DMS79 treated with DMSO at 0.1 percent for 48 hours (cell line): ENCODE measurements at regions not wholly inside any gene's neighbourhood (a gene's known extent, or its start where the extent isn't known, plus 50 kb on each side); places are given as distances from the start of the nearest gene placed in this dataset.
"Not testable (repeated sequence)": the region's sequence is repeated elsewhere in the genome, so short reads cannot be mapped to it uniquely, and the experiment has no call there.

ENCODE experiments used
- DNase-seq: peaks from one replicate; lab custom pipeline; 2025; lab: John Stamatoyannopoulos, UW

DNA sequence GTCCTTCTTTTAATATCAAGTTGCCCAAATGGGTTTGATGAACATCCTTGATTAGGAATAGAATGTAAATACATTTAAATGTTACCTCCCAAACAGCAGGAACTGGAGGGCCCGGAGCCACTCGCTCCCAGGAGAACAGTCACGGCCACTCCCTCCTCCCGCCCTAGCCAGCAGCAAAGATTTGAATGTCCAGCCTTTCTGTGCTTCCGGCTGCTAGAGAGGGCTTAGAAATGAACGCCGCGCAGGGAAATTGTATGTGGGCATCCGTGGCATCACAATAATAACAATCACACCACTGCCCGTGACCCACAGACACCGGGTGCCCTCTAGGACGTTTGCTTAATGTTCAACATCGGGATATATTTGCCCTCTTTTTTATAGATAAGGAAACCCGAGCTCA is 164.9 kb upstream of the SALL3 start:
- DNase-seq: peak; percentile 3

DNA sequence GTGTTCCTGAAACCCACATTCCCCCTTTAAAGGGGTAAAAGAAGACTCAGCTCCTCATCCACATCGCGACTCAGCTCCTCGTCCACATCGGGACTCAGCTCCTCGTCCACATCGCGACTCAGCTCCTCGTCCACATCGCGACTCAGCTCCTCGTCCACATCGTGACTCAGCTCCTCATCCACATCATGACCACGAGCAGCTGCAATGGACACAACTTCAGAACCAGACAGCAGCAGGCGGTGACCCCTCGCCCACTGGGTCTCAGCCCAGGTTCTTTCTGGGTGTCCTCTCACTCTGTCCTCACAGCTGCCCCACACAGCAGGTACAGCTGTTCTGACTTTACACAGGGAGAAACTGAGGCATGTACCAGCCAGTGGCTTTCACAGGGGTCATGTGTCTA is 163.5 kb upstream of the SALL3 start:
- DNase-seq: no peak

DNA sequence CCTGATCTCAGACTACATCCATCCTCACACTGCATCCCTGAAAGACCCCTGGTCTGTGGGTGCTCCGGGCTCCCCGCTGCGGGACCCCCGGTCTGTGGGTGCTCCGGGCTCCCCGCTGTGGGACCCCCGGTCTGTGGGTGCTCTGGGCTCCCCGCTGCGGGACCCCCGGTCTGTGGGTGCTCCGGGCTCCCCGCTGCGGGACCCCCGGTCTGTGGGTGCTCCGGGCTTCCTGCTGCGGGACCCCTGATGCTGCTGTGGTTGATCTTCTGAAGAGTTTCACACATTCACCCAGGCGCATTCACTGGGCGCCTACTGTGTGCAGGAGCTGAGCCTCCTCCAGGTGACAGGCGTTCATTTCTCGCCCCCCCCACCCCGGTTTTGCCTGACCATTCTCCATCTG is 162.7 kb upstream of the SALL3 start:
- no peak for DNase-seq

DNA sequence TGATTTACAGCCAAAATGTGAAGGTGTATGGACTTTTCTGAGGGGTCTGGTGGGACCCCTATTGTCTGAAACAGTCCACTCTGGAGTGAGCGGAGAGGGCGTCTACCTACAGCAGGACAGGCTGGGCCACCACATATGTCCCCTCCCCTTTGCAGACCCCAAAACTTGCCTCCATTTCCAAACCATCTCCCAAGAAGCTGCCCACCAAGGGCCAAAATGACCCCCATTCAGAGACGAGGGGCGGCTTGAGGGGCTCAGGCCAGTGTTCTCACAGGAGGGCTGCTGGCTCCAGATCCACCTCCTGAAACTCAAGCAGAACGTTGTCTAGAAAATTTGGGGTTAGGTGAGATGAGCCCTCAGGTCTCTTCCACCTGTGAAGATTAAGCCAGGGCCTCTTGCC is 161.1 kb upstream of the SALL3 start:
- DNase-seq: no peak

DNA sequence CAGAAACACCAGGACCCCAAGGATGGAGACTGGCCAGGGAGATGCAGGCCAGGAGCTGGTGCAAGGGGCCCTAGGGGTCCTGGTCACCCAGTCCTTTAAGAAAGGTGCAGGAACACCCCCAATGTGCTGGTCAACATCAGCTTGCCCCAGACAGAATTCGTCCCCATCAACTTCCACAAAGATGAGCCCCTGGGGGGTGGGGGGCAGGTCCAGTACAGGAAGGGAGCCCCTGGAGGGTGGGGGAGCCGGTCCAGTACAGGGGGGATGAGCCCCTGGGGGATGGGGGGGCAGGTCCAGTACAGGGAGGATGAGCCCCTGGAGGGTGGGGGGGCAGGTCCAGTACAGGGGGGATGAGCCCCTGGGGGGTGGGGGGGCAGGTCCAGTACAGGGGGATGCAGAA is 160.7 kb upstream of the SALL3 start:
- DNase-seq: no peak

DNA sequence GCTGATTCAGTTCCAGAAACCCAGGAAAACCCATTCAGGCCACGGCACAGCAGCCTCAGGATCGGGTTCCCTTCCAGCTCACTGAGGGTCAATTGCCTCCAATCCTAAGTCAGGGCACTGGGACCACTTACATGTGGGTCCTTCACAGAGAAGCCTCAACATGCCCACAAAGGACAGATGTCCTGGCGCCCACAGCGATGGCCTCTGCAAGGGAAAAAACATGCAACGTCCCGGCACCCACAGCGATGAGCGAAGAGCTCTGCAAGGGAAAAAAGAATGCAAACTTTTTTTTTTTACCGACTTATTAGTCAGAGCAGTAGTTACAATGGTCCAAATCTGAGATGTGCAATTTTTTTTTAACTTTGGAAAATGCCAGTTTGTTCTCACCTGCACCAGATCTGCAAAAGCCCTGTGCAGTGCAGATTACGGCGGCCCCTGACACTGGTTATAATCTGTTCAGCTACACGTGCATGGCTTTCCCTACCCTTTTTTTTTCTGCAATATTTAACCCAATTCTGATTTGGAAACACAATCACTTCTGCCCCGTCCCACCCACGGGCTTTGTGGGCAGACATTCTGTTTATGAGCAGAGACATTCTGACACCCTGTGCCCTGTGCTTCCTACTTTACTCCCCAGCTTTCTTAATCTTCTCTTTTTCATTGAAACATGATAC is 159.3 kb upstream of the SALL3 start:
- DNase-seq: no peak

DNA sequence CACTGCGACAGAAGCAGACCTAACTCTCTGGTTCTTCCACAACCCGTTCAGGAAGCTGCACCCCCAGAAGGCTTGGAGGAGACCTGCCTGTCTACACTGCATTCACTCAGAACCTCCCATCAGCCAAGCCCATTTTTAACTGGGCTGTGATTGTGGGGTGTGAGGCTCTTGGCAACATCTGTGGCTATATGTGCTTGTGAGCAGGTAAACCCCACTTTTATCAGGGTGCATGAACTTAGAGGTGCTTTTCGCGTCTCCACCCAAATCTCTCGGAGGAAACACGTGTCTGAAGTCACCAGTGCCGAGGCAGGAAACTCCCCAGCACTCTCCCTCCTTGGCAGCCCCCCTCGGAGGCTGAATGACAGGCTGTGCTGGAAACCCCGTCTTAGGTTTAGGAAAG is 158.2 kb upstream of the SALL3 start:
- no peak for DNase-seq

DNA sequence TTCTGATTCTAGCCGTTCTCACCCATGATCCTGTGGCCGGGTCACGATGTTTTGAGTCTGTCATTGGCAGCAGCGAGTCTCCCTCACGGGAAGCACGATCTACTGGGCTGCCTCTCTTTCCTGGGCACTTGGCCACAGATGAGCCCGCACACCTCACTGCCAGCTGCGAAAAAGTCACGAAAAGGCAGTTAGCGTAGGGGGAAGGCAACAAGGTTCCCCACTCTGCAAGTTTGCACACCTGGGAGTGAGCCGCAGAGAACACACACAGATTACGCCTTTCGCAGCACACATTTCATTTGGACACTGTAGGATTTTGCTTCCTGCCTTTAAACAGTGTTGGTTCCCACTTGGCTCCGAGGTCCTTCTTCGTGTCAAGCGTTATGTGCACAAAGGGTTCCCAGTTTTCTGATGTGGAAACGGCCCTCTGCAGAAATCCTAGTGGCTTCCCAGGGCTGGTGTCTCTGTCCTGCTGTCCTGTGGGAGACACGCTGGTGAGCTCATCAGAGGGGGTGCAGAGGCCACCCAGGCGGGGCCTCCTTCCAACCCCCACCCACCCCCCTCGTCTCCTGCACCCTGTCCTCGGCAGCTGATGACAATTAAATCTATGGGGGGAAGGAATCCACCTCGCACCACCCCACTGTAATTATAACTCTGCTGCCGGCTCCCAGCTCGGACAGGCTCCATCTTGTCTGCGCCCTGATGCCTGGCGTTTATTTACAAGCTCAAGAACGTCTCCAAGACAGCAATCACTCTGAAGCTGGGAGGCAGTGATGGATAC is 157.3 kb upstream of the SALL3 start:
- no peak for DNase-seq

DNA sequence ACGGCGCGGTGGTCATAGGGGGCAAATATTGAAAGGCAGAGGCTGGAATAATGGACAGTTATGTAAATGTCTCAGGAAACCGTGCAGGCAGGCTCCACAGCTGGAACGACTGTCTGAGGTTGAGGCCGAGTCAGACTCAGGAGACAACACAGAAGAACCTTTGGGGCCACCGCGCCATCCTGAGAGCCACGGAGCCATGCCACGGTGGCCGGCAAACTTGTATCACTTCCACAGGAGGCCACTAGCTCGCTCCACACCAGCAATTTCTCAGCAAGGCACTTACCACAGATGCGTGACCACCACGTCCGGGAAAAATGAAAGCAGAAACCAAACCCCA is 156.7 kb upstream of the SALL3 start:
- DNase-seq: no peak

DNA sequence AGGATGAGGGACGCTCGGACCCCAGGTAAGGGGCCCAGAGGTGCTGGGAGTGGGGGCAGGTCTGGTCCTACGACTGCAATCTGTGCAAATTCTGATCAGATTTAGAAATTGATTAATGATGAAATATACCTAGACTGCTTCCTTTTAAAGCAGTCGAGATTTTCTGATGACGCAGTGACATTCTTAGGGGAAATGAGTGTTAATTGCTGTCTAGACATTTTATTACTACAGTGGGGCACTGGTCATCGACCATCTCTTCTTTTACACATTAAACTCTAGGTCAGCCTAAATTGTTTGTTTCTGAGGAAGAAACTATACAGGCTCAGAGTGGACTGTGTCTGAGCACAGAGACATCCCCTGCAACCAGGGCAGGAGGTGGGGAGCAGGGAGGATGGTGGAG is 154.4 kb upstream of the SALL3 start:
- no peak for DNase-seq

DNA sequence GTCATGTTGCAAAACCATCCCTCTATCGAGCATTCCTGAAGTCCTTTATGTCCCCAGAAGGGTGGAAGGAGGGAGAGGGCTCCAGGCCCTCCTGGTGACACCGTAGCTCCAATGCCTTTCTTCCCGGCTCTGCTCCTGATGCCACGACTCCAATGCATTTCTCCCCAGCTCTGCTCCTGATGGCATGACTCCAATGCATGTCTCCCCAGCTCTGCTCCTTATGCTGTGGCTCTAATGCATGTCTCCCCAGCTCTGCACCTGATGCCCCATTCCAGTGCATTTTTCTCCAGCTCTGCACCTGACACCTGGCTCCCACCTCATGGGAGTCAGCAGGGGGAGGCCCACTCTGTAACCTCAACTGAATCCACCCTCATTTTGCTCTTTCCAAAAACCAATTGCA is 153.0 kb upstream of the SALL3 start:
- DNase-seq: no peak

DNA sequence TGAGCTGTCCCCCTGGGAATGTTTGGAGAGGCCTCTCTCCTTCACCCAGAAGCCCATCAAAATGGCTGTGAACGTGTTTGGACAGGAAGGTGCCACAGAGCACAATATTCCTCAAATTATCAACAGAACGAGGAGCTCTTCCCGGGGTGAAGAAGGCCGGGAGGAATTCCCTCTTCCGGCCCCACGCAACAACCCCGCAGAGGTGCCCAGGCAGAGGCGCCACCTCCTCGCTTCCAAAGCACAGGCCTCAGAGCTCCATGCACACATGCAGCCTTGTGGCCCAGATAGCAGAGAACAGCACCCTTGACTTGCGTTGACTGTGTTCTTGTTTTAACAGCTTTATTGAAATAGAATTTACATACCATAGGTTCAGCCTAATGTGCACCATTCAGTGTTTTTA is 152.5 kb upstream of the SALL3 start:
- no peak for DNase-seq

DNA sequence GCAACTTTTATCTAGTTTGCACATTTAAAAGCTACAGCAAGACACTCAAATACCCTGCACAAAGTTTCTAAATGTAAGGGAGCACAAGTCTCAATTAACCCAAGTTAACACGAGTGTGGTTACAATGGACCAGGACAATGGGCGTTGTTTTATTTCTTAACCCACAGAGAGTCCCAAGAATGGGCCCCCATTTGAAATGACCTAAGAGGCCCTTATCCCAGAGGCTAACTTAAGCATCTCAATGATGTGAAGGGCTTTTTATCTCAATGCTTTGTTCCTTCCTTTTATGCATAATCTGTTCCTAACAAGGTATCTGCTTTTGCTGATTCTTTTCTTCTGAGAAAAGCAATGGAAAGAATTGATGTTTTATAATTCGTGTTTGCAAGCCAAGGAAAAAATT is 151.5 kb upstream of the SALL3 start:
- DNase-seq: no peak

DNA sequence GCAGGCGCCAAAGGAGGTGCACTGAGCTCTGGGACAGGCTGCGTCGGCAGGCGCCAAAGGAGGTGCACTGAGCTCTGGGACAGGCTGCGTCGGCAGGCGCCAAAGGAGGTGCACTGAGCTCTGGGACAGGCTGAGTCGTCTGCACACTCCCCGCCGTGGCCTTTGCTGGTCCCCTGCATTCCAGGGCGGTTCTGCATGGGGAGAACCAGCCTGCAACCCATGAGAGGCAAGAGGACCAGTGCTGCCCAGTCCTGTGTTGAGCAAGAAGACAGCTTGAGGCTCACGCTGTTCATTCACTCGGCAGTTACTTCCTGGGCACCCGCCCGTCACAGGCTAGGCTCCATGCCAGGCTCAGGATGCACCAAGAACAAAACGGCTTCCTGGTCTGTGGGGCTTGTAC is 150.6 kb upstream of the SALL3 start:
- not testable (repeated sequence) for DNase-seq

DNA sequence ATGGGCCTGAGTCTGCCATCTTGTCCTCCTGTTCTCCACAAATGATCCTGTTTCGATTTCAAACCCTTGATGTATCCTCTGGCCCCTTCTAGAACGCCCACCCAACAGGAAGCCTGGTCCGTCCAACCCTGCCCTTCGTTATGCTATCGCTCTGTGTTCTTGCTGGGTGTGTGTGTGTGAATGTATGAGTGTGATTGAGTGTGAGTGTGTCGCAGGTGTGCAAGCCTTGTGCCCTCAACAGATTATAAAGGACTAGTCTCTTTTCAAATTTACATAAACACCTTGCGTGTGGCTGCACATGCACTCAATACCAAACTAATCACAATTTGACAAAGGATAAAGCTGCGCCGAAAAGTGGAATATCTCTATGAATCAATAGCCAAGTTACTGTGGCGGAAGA is 149.5 kb upstream of the SALL3 start:
- DNase-seq: no peak

DNA sequence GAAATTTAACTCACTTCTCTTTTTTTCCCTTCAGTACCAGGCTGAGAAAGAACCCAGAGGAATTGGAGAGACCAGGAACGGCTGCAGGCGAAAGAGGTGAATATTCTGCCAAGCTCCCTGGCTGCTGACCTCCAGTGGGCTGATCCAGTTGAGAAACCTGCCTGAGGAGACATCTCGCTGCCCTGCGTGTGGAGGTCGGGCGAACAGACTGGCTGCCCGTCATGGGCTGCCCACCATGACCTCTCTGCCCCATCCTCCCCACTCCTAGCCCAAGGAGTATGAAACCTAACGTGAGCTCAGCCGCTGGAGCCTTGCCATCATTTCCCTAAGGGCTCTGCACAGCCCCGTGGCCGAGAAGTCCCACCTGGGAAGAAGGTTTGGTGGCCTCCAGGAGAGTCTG is 148.8 kb upstream of the SALL3 start:
- DNase-seq: no peak

DNA sequence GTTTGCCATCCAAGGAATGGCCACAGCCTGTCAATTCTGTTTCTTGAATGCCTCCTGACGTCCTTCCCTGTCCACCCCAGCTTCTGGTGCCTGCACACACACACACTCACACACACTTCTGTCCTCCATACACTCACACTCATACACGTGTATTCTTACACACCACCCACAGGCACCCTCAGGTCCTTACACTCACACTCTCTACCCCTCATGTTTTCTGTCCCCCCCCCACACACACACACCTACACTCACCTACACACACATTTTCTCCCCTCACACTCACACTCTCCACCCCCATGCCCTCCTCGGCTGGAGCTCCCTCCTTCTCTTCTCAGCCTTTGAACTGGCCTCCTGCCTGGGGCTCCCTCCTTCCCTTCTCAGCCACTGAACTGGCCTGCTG is 148.0 kb upstream of the SALL3 start:
- DNase-seq: no peak

DNA sequence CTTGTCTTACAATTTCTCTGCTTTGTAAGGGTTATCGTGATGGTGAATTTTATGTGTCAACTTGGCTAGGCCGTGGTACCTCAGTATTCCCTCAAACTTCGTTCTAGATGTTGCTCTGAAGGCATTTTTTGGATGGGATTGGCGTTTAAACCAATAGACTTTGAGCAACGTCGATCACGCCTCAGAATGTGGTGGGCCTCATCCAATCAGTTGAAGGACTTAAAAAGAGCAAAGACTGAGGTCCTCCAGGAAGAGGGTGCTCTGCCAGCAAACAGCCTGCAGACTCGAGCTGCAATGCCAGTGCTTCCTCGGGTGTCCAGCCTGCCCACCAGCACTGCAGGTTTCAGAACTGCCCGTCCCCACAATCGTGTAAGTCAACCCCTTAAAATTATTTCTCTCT is 145.8 kb upstream of the SALL3 start:
- no peak for DNase-seq

DNA sequence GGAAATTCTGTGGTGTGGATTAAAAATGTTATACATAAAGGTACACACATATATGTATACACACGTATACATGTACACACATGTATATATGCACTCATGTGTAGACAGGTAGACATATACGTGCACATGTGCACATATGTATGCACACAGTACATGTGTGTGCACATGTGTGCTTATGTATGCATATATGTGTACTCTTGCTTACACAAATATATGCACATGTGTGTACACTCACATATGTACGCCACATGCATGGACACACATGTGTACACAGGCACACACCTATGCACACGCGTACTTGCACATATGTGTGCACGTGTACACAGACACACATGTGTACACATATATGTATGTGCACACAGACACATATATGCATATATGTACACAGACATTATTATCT is 142.8 kb upstream of the SALL3 start:
- no peak for DNase-seq

DNA sequence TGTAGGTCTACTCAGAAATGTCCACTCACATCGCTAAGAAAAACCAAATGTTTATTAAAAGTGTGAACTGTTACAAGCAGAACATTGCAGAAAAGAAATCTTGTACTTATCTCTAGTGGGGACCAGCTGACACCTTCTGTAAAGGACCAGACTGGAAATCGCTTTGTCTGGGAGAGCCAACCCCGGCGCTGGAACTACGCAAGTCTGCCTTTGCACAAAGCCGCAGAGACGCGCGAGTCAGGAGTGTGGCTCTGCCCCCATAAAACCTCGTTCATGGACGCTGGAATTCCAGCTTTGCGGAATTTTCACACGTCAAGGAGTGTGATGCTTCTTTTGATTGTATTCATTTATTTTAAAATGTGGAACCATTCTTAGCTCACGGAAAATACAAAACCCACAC is 141.9 kb upstream of the SALL3 start:
- no peak for DNase-seq

DNA sequence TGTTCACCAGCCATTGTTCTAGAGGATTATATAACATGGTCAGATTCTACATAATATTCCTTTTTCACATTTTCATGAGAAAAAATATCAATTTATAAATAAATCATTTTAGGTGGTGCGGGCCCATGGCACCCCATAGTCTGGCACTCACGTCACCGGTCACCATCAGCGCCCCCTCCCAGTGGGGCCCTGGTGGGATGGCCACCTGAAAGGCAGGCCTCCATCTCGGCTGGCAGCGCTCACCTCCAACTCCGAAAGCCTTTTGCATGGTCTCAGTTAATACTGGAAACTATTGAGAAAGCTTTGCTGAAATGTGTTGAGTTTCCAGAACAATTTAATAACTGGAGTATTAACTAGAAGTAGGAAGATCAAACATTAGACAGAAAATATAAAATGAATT is 141.4 kb upstream of the SALL3 start:
- no peak for DNase-seq

DNA sequence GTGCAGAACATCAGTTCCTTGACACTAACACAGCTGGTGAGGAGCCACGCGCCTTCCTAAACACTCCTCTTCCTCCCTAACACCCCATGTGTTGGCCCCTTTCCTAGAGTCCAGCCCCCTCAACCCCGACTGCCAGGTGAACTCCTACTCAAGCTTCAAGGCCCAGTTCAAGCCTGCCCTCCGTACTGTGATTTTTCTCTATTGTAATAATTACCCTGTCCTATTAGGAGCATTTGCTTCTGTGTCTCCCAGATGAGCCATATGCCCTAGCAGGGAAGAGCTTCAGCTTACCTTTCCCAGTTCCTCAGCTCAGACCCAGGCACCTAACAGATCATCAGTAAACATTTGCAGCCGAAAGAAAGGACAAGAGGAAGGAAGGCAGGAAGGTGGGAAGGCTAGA is 130.6 kb upstream of the SALL3 start:
- no peak for DNase-seq

DNA sequence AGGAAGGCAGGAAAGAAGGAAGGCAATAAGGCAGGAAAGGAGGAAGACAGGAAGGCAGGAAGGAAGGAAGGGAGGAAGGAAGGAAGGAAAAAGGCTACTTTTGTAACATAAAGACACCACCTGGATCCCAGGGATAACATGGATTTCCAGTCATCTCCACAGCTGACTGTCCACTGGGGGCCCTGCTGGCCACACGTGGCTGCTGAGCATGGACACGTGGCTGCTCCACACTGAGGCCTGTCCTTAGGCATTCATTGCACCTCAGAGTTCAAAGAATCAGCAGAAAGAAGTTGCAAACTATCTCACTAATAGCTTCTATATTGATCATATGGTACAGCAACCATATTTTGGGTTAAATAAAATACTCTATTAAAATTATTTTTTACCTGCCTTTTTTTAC is 130.2 kb upstream of the SALL3 start:
- no peak for DNase-seq

DNA sequence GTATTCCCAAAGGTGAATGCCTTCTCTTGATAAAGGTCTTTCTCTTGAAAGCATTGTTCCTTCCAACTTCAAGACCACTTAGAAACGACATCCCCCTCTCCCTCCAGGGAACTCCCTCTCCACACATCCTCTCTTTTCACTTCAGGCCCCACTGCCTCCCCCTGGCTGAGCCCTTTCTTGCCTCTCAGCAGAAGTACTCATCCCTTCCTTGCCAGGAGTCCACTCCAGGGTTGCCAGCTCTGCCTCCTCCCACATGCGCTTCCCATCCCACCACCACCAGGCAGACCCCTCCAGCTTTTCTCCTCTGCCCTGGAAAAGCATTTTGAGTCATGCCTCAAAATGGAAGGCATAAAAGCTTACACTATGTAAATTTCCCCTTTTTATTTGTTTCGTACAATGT is 126.3 kb upstream of the SALL3 start:
- DNase-seq: no peak
